ENCODE measurements at regions not wholly inside any gene's neighbourhood (a gene's known extent, or its start where the extent isn't known, plus 50 kb on each side); places are given as distances from the start of the nearest gene placed in this dataset.

DNA sequence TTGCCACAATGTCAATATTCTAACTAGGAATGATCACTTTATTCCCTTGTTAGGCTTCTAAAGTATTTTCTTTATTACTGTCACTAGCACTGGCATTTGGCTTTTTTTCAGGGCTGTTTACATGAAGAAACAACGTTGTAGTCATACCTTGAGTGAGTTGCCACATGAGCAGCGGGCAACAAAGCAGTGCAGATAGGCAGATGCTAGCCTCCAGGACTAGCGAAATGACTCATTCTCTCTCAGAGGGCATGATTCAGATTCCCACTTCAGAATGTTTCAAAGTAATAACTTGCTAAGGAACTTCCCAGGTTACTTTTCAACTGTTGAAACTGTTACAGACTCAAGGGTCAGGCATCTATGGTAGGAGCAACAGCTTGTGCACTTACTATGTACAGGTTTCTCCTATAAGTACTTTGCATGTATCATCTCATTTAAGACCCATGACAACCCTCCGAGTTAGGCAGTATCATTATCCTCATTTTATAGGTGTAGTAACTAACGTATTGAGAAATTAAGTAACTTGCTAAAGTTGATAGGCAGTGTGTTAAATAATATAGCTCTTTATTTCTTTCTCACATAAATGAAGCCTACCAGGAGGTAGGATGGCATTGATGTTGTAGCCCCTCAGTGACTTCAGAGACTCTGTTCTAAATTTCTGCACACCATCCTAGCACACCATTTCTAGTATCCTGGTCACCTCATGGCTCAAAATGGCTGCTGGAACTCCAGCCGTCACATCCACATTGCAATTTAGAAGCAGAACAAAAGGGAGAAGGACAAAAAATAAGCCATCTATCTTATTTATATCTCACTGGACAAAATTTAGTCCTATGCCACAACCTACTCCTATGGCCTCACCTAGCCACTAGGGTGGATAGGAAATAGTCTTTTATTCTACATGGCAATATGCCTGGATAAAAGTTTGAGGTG is 83.3 kb downstream of the ICOS start (continued):
- TF ChIP-seq, protein P1, sequence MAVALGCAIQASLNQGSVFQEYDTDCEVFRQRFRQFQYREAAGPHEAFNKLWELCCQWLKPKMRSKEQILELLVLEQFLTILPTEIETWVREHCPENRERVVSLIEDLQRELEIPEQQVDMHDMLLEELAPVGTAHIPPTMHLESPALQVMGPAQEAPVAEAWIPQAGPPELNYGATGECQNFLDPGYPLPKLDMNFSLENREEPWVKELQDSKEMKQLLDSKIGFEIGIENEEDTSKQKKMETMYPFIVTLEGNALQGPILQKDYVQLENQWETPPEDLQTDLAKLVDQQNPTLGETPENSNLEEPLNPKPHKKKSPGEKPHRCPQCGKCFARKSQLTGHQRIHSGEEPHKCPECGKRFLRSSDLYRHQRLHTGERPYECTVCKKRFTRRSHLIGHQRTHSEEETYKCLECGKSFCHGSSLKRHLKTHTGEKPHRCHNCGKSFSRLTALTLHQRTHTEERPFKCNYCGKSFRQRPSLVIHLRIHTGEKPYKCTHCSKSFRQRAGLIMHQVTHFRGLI (tag by site-specific recombination; IDR thresholded peaks at IDR 0.05), result no peak

DNA sequence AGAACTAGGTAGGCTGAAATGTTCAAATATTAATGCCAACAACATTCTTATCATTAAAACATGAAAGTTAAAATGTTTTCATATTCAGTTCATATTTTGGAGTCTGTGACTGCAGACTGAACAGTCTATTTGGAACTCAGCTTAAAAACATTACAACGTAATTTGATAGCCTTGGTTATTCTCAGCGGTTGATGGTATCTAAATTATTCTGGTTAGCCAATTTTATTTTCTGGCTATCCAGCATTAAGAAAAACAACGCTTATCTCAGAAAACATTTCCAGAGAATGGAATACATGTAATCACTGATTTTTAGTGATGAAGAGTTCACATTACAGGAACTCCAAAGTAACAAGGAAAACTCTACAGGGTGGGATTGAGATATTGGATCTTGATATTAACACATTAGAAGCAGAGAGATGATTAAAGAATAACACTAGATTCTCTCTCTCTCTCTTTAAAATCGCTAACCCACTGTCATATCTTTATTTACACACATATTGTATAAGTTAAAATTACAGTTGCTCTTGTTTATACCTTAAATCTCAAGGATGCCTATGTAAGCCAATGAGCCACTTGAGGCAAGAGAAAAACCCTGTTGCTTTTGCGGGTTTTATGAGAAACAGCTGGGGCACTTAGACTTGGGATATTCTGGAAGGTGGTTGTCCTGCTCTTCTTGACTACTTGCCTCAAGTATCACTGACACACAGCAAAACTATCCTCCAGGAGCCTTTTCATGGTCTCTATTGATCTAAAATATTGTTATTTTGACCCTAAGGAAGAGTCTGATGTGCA is 84.9 kb downstream of the ICOS start:
- H3K36me3 ChIP-seq (ENCODE audit: control insufficient read depth in 2 of 2, insufficient read depth in 1 of 2, low read length in 2 of 2), result no peaks in the 10 kb centered on the region
- TF ChIP-seq ZNF571 (tag by site-specific recombination; IDR thresholded peaks at IDR 0.05) (no peak), SCRT1 (tag by site-specific recombination; IDR thresholded peaks at IDR 0.05; ENCODE audit: borderline replicate concordance) (peak; percentile 61; the same call in 1 of the 2 replicates), TRIM28 (IDR thresholded peaks at IDR 0.05; ENCODE audit: borderline replicate concordance, low read length) (peak; percentile 40; the same call in 1 of the 2 replicates), ZXDB (tag by site-specific recombination; IDR thresholded peaks at IDR 0.05) (0 out of 2 replicates have a peak, but pooled peaks have one; percentile 15), ZNF423 (tag by site-specific recombination; IDR thresholded peaks at IDR 0.05) (no peak), OVOL3 (tag by site-specific recombination; IDR thresholded peaks at IDR 0.05) (no peak), SCRT2 (tag by site-specific recombination; IDR thresholded peaks at IDR 0.05) (peak; percentile 46; the same call in 1 of the 2 replicates), FEZF1 (tag by site-specific recombination; IDR thresholded peaks at IDR 0.05) (peak; percentile 68), ZFP41 (tag by site-specific recombination; IDR thresholded peaks at IDR 0.05; ENCODE audit: borderline replicate concordance) (no peak), ZNF48 (tag by site-specific recombination; IDR thresholded peaks at IDR 0.05) (no peak), ZNF324 (tag by site-specific recombination; IDR thresholded peaks at IDR 0.05) (no peak)
- TF ChIP-seq, protein P2, sequence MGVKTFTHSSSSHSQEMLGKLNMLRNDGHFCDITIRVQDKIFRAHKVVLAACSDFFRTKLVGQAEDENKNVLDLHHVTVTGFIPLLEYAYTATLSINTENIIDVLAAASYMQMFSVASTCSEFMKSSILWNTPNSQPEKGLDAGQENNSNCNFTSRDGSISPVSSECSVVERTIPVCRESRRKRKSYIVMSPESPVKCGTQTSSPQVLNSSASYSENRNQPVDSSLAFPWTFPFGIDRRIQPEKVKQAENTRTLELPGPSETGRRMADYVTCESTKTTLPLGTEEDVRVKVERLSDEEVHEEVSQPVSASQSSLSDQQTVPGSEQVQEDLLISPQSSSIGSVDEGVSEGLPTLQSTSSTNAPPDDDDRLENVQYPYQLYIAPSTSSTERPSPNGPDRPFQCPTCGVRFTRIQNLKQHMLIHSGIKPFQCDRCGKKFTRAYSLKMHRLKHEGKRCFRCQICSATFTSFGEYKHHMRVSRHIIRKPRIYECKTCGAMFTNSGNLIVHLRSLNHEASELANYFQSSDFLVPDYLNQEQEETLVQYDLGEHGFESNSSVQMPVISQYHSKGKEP (tag by site-specific recombination; IDR thresholded peaks at IDR 0.05), result no peak
- TF ChIP-seq, protein P3, sequence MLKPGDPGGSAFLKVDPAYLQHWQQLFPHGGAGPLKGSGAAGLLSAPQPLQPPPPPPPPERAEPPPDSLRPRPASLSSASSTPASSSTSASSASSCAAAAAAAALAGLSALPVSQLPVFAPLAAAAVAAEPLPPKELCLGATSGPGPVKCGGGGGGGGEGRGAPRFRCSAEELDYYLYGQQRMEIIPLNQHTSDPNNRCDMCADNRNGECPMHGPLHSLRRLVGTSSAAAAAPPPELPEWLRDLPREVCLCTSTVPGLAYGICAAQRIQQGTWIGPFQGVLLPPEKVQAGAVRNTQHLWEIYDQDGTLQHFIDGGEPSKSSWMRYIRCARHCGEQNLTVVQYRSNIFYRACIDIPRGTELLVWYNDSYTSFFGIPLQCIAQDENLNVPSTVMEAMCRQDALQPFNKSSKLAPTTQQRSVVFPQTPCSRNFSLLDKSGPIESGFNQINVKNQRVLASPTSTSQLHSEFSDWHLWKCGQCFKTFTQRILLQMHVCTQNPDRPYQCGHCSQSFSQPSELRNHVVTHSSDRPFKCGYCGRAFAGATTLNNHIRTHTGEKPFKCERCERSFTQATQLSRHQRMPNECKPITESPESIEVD (tag by site-specific recombination; IDR thresholded peaks at IDR 0.05), result peak; percentile 72
- TF ChIP-seq, protein P4, sequence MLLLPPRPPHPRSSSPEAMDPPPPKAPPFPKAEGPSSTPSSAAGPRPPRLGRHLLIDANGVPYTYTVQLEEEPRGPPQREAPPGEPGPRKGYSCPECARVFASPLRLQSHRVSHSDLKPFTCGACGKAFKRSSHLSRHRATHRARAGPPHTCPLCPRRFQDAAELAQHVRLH (tag by site-specific recombination; IDR thresholded peaks at IDR 0.05), result no peak
- TF ChIP-seq, protein P5, sequence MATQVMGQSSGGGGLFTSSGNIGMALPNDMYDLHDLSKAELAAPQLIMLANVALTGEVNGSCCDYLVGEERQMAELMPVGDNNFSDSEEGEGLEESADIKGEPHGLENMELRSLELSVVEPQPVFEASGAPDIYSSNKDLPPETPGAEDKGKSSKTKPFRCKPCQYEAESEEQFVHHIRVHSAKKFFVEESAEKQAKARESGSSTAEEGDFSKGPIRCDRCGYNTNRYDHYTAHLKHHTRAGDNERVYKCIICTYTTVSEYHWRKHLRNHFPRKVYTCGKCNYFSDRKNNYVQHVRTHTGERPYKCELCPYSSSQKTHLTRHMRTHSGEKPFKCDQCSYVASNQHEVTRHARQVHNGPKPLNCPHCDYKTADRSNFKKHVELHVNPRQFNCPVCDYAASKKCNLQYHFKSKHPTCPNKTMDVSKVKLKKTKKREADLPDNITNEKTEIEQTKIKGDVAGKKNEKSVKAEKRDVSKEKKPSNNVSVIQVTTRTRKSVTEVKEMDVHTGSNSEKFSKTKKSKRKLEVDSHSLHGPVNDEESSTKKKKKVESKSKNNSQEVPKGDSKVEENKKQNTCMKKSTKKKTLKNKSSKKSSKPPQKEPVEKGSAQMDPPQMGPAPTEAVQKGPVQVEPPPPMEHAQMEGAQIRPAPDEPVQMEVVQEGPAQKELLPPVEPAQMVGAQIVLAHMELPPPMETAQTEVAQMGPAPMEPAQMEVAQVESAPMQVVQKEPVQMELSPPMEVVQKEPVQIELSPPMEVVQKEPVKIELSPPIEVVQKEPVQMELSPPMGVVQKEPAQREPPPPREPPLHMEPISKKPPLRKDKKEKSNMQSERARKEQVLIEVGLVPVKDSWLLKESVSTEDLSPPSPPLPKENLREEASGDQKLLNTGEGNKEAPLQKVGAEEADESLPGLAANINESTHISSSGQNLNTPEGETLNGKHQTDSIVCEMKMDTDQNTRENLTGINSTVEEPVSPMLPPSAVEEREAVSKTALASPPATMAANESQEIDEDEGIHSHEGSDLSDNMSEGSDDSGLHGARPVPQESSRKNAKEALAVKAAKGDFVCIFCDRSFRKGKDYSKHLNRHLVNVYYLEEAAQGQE (tag by site-specific recombination; IDR thresholded peaks at IDR 0.05), result peak; percentile 50; the same call in 1 of the 2 replicates
- TF ChIP-seq, protein P6, sequence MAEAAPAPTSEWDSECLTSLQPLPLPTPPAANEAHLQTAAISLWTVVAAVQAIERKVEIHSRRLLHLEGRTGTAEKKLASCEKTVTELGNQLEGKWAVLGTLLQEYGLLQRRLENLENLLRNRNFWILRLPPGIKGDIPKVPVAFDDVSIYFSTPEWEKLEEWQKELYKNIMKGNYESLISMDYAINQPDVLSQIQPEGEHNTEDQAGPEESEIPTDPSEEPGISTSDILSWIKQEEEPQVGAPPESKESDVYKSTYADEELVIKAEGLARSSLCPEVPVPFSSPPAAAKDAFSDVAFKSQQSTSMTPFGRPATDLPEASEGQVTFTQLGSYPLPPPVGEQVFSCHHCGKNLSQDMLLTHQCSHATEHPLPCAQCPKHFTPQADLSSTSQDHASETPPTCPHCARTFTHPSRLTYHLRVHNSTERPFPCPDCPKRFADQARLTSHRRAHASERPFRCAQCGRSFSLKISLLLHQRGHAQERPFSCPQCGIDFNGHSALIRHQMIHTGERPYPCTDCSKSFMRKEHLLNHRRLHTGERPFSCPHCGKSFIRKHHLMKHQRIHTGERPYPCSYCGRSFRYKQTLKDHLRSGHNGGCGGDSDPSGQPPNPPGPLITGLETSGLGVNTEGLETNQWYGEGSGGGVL (tag by site-specific recombination; IDR thresholded peaks at IDR 0.05), result no peak
- POLR2A ChIA-PET, result no interaction called here
- H3K4me1 ChIP-seq (ENCODE audit: control insufficient read depth, insufficient read depth, low read length), result peaks cover 6% of the 10 kb centered on the region; the same call in 1 of the 2 replicates
- CTCF ChIA-PET, result interaction anchor here (0.8 to 4.4 kb wide), 3 partner anchors 87 to 238 kb away, joined by 3 to 21 read pairs (median 14); no protein-coding TSS in a partner anchor
- H3K4me3 ChIP-seq (ENCODE audit: low read depth, low read length), result no peak overlapping the region
- H3K9me3 ChIP-seq (ENCODE audit: control insufficient read depth, insufficient read depth, low read depth, low read length), result no peaks in the 10 kb centered on the region
- no peak overlapping the region for H3K27ac ChIP-seq (ENCODE audit: extremely low read depth, low read depth, low read length)

Data from HEK293 (cell line).